GM18907 (cell line): ENCODE measurements at regions not wholly inside any gene's neighbourhood (a gene's known extent, or its start where the extent isn't known, plus 50 kb on each side); places are given as distances from the start of the nearest gene placed in this dataset.
A peak's percentile ranks its signal among the peaks of the same experiment; 100 is the strongest.
"Not testable (repeated sequence)": the region's sequence is repeated elsewhere in the genome, so short reads cannot be mapped to it uniquely, and the experiment has no call there.

Experiments
- ATAC-seq: cut with Tn5 transposase; IDR thresholded peaks from one replicate; pipeline ENCODE4 v1.9.1; 2021; ENCODE audit warnings: mild to moderate bottlenecking, moderate library complexity; ENCODE audit not compliant: unreplicated experiment

DNA sequence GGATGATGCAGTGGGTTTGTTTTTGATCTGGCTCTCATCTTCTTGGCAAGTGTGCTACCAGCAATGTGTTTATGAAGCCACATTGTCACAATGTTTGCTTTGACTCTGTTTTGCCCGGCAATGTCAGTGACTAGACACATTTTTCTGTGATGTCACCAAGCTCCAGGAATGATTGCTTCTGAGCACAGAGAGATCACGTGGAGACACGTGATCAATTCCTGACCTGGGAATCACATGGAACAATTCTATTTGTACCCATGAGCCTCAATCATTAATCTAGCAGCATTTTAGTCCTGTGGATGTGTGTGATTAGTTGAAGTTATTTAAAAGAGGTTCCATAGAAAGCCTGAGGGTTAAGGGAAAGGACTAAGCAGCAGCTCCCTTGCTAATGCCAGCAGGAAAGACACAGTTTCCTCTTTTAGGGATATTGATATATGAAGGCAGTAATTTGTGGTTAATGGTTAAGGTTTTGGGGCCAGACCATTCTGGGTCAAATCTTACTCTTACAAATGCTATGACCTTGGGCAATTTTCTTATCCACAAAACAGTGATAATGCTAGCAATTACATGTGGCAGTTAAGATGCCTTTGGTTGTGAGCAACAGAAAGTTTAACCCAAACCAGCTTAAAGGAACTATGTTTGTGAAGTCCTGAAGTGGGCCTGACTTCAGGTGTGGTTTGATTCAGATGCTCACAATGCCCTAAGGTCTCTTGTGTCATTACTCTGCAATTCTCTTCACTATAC is 59.0 kb downstream of the FASLG start:
- no peak for ATAC-seq

DNA sequence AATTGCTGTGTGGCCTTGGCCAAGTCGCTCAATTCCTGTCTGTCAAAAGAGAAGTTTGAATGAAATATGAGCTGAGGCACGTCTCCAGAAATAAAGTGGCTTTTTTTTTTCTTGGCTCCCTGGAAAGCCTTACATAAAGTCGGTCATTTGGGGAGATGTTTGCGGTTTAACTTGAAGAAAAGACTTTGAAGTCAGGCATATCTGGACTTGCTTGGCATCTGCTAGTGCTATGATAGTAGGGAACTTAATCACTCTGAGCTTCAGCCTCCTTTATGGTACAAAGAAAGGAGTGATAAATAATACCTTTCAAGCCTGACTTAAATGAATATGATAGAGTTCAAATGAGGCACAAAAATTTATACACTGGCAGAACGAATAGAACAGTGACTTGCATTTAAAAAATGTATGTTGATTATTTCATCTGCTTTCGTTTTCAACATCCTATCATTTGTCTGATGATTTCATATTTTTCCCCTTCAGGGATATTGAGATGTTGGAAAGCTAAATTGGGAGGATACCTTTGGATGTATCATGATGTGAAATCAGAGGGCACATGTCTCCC is 60.2 kb downstream of the FASLG start:
- ATAC-seq: no peak

GRCh38 chr1:172719694-172720138 is 60.8 kb downstream of the FASLG start:
- ATAC-seq: no peak

- ATAC-seq: no peak
Observed at GRCh38 chr1:172720339-172720738, 61.4 kb downstream of the FASLG start.

DNA sequence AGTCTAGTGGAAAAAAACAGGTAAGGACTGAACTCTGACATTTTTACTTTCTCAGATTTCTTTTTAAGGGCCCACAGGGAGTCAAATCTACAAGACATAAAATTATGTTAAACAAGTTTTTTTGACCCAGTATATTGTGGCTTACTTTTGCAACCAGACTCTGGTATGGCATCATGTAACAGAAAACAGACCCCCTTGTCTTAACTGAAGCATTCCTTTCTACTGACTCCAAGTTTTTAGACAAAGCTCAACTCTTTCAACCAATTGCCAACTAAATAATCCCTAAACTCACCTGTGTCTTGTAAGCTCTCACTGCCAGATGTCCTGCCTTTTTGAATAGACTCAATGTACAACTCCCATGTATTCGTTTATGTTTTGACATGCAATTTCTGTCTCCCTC is 64.3 kb downstream of the FASLG start:
- no peak for ATAC-seq

- ATAC-seq: no peak
Observed at GRCh38 chr1:172724232-172724631, 65.3 kb downstream of the FASLG start.

- ATAC-seq: peak; percentile 90
Observed at GRCh38 chr1:172724765-172725613, 66.1 kb downstream of the FASLG start.

DNA sequence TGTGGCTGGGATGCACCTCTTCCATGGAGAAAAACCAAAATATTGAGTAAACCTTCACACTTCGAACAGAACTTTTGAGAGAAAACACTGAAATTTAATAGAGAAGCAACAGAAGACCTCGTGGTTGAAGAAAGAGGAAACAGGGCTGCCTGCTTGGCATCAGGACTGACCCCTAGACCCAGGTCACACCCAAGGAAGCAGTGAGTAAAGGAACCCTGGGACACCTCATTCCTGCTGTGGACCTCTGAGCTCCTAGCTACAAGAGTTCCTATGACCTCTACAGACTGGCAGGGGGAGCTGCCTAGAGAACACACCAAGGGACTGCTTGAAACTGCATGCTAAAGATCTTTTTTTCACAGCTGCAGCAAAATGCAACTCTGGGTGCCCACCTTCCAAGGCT is 67.8 kb downstream of the FASLG start:
- ATAC-seq: no peak

DNA sequence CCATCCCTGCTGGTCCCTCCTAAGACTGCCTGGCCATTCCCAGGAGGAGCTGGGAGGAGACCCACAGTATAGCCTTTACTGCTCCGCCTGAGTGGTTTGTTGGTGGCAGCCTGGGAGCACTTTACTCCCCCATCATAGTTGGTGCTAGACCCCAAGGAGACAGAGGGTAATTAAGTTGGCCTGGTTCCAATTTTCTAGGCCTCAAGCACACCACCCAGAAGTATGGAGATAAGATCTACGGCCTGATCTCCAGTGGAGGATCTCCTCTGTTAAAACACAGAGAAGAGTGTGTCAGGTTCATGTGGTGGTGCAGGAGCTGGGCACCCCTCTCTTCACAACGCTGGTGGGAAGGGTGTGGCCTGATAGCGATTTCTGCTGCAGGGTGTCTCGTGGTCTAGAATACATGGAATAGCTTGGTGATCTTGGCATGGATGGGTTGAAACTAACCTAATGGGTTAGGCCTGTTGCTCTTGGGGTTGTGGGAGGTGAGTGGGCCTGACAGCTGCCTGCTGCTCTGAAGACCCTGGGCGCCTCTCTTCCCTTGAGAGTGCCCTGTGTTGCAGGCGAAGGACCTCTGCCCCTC is 68.5 kb downstream of the FASLG start:
- no peak for ATAC-seq

DNA sequence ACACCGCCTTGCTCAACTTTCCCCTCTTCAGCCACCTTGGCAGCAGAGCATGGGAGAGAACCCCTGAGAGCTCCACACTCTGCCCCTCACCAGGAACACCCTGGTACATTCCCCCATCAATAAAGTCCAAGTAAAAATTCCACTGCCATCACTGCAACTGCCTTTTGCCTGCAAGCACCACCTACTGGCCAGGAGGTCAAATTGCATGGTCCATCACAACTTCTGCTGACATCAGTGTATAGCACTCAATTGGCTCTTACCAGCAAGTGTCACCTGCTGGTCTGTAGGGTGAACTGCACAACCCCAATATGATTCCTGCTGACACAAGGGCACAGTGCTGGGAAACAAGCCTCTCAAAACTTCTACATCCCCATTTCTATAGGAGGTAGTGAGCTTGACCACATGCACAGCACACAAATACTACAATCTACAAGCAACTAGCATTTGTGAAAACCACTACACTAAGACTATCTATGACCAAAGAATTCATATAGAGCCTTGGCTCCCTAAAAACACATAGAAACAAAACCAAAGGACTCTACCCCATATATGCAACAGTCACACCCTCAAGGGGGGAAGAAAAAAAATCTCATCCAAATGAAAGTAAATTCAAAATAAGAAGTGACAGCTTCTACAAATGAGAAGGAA is 69.2 kb downstream of the FASLG start:
- ATAC-seq: no peak

- not testable (repeated sequence) for ATAC-seq
Observed at GRCh38 chr1:172728705-172729104, 69.8 kb downstream of the FASLG start.

DNA sequence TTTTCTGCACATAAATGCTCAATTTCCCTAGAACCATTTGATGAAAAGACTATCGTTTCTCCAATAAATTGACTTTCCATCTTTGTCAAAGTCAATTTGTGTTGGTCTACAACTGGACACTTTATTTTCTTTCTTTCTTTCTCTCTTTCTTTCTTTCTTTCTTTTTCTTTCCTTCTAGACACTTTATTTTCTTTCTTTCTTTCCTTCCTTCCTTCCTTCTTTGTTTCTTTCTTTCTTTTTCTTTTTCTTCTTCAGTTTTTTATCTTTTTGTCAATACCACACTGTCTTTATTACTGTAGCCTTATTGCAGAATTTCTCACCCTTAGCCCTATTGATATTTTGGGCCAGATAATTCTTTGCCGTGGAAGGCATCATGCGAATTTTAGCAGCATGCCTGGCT is 73.5 kb downstream of the FASLG start:
- no peak for ATAC-seq

- no peak for ATAC-seq
Observed at GRCh38 chr1:172733815-172734214, 74.9 kb downstream of the FASLG start.

DNA sequence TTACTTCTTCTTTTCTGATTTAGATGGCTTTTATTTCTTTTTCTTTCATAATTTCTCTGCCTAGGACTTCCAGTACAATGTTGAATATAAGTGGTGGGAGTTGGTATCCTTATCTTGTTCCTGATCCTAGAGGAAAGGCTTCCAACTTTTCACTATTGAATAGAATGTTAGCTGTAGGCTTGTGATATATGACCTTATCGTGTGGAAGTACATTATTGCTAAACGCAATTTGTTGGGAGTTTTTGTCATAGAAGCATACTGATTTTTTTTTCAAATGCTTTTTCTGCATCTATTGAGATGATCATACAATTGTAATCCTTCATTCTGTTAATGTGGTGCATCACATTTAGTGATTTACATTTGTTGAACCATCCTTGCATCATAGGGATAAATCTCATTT is 79.5 kb downstream of the FASLG start:
- ATAC-seq: no peak

DNA sequence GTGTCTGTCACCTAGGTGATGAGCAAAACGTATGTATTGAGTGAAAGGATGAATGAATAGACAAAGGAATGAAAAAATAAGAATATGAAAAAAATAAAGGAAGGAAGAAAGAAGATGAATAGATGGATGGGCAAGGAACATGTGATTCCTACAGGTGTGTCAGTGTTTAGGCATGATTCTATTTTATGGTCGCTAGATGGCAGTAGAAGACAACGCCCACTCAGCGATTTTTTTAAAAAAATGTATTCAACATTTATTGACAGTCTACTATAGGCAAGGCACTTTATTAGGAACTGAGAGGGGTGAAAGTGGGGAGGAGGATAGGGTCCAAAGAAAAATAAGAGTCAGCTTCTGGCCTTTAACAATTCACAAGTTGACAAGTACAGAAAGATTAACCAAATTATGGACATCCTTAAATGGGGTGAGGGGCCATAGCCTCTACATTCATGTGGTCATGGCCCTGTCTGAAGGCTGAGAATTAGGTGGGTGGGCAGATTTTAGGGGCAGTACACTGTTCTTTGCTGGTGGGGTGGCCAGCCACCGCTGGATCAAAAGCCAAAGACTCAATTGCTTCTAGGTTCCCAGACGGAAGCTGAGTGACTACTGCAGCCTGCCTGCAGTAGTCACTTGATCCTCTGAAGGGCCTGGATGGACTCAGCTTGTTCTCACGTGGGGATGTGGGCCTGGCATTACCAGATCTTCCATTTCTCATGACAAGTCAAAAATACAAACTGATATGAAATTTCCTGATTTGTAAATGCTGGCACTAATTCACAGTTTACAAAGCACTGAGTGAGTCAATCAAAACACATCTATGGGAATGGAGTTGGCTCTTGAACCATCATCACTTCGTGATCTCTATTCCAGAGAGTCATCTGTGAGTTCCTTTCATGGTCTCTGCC is 83.9 kb downstream of the FASLG start:
- no peak for ATAC-seq

DNA sequence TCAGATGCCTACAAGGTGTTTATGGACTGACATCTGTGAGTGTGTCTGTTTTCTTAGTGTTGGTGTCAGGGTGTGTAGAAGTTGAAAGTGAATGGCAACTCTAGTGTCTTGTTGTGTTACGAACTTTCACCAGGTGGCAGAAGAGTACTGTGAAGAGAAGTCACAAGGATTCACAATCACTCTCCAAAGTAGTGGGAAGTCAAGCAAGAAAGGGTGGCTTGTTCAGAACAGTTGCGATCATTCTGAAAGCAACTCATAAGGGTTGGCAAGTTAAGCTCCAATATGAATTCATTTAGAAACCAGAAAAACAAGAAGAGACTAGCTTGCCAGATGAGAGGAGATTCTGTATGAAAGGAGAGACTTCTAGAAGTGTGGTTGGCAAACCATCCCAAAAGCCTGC is 86.1 kb downstream of the FASLG start:
- peak; percentile 71 for ATAC-seq

GRCh38 chr1:172746091-172746949 is 87.4 kb downstream of the FASLG start:
- peak; percentile 78 for ATAC-seq

DNA sequence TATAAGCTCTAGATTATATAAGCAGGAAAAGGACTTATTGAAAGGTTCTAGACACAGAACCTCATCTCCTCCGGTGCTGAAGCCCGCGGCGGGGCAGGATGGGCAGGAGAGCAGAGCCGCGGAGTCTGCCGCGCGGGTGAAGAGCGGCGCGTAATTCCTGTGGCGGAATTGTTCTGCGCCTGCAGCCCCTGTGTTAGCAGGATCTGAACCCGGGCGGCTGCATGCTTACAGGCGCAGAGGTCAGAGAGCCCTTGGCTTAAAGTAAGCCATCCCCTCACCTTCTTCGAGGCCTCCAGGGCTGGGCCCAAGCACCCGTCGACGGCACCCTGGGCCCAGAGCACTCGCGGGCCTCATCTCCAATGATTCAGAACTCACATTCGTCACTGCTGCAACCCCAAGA is 89.3 kb downstream of the FASLG start:
- ATAC-seq: no peak

- ATAC-seq: no peak
Observed at GRCh38 chr1:172751683-172752082, 92.8 kb downstream of the FASLG start.
